ENCODE measurements at regions not wholly inside any gene's neighbourhood (a gene's known extent, or its start where the extent isn't known, plus 50 kb on each side); places are given as distances from the start of the nearest gene placed in this dataset.

GRCh38 chr3:177536873-177537272 is 339.6 kb upstream of the TBL1XR1 start:
- TF ChIP-seq EZH2 (IDR thresholded peaks at IDR 0.05; ENCODE audit: borderline replicate concordance, insufficient read depth, low read depth, low read length, poor library complexity, severe bottlenecking) (no peak), CTCF (IDR thresholded peaks at IDR 0.05) (no peak)
